ENCODE measurements at regions not wholly inside any gene's neighbourhood (a gene's known extent, or its start where the extent isn't known, plus 50 kb on each side); places are given as distances from the start of the nearest gene placed in this dataset.

DNA sequence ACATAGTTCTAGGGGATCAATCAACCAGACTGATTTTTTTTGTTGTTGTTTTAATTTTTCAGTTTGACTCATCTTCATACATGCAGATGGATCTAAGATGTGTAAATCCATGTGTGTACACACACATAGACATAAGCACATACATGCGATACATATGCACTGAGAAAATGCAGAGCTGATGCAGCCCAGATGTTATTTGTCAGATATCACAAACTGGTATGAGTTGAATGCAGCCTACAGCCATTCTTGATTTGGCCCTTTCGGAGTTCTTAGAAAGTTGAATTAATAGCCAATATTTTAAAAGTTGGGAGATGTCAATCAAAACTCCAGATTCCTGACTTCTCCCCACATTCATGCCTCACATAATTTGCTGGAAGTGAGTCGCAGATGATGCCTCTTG is 180.4 kb downstream of the SPATA18 start:
- no peak for DNase-seq (ENCODE audit: low read depth, low spot score)

DNA sequence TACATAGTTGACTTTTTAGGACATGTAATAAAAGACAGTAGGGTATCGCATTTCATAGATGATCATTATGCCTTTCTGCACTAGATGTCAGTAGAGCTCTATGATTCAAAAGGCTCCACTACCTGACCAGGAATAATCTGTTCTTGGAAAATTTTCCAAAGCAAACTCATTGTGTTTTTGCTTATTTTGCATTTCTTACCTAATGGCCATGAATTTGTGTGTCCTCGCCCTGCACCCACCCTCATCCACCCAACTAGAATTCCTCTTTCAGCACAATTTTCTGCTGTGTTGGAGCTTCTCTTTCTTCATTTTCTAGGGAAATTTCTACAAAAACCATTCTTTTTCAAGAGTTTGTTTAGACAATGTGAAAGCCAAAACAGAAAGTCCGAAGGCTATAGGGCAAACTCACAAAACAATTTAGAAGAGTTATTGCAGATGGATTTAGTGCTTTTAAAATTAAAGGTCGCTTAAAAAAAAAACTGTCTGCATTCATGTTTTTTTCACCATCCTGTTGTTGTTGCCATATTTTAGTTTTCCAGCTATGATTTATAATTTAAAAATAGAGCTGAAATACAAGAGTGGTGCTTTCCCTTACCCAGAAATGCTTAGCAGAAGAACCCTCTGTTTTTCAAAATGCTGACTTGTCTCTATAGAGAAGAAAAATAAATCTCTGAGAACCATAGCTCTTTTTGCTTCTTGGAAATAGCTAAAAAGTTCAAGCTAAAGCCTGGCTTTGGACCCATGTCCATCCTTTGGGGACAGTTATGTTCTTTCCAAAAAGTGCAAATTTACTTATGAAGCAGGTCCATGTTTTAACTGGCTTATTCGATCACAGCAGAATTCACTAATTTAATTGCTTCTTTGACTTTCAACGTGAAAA is 183.7 kb downstream of the SPATA18 start:
- DNase-seq (ENCODE audit: low read depth, low spot score), result no peak

DNA sequence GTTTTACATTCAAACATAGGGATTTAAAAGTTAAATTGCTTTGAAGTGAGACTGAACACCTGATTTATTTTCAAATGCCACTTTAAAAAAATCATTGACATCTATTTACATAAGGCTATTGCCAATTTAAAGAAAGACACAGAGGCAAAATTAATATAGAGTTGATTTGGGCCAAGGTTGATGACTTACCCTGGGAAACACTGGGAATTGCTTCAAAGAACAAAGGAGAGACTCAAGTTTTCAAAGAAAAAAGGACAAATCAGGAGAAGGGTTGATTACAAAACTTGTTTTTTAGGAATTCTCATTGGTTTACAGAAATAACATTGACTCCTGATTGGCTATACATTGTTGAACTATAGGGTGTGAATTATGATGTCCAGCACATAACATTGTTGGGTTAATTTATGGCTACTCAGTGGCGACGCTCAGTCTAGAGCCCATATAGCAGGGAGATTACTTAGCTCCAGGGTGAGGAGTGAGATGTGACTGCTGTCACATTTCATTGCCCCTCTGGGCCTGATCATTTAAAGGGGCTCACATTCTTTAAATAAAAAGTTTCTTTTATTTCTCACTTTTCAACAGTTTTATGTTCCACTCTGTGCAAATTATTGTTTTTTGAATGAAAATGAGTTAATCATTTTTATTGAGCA is 184.6 kb downstream of the SPATA18 start:
- no peak for DNase-seq (ENCODE audit: low read depth, low spot score)

DNA sequence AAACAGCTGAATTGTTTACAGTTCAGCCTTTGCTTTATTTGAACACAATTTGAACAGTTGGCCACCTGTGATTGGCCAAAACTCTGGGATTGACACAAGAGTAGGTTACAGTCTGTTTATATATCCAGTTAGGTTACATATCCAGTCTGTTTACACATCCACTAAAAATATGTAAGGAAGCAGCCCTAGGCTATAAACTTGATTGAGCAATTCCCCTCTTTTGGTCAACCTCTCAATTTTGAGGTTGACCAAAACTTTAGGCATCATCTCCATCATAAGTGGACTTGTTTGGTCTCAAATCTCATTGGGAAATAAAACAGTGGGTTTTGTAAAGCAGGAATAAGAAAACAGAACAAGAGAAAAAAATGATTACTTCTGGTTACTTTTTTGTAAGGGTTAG is 190.8 kb downstream of the SPATA18 start:
- no peak for DNase-seq (ENCODE audit: low read depth, low spot score)

DNA sequence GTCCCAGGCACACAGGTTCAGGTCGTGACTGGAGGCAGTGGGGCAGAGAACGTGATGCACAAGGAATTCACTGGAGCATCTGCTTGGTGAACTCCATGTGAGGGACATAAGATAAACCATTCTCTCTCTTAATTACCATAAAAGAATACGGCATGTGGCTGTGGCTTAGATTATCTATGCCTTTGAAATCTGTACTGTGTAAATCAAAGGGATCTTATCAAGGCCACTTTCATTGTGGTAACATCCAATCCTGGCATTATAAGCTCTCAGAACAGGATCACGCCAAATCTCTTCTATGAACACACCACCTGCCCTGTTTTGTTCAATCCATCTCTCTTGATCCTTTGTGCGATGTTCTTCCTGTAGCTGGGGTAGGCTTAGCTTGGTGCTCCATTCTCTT is 192.3 kb downstream of the SPATA18 start:
- no peak for DNase-seq (ENCODE audit: low read depth, low spot score)

DNA sequence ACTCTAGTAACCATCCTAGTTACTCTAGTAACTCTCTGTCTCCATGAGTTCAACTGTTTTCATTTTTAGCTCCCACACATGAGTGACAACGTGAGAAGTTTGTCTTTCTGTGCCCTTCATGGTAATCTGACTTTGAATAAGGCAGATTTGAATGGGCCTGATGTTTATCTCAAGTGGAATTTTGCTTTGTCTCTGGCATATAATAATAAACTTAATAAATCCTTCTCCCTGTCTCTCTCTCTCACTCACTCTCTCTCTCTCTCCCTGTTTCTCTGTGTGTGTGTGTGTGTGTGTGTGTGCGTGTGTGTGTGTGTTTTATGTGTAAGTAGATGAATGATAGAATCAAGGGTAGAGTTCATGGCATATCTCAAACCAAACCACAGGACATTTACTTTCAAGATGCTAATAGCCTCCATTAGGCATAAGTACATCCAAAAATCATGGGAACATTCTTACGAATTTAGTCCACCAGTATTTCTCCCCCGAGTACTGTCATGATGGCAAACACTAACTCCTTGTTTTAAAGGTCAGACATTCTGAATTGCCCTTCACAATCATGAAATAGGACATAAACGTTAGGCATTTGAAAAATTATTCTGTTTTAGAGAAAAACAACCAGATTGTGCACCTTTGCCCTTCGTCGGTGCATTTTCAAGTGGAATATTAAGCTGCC is 193.1 kb downstream of the SPATA18 start:
- no peak for DNase-seq (ENCODE audit: low read depth, low spot score)

DNA sequence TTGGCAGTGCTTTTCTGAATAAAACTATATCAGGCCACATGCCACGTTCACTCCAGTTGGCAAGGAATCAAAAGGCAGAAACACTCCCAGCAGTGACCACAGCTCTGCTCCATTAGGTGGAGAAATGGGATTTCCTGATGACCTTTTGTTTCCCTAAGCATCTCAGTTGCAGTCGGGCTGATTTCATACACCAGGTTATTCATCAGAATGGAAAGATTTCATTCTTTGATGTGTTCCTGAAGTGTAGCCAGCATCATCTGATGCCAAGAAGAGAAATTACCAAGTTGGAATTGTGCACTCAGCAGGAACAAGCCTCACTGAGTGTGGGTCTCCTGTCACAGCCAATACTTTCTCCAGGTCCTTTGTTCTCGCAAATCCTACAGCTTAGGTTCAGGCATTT is 193.7 kb downstream of the SPATA18 start:
- no peak for DNase-seq (ENCODE audit: low read depth, low spot score)

DNA sequence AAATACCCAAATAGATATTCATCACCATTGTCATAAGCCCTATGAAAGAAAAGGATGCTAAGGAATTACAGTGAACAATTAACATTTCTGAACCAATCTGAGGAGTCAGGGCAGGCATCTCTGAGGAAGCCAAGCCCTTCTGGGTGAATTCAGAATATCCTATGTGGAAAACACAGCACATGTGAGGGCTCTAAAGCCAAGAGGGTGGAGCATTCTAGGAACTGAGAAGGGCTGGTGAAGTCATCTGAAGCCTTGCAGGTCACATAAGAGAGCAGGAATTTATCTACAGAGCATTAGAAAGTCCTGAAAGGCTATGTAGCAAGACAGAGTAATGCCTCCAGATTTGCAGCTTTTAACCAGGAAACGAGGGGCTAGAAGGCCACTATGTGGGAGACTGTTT is 195.7 kb downstream of the SPATA18 start:
- no peak for DNase-seq (ENCODE audit: low read depth, low spot score)

DNA sequence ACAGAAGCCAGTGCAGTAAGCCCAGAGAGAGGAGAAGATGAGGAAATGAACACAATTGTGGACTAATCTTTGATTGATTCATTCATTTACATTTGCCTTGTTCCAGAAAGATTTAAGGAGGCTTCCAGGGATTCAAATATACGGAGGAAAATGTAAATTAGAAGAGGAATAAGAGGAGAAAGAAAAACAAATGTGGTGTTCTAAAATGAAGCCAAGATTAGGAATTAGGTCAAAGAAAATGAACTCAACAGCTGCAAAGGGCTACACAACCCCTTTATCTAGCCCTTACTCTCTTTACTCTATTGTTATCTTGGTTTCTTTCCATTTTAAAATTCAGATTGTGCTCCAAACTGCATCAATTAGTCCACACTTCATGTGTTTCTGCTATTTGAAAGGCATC is 196.8 kb downstream of the SPATA18 start:
- DNase-seq (ENCODE audit: low read depth, low spot score), result no peak

DNA sequence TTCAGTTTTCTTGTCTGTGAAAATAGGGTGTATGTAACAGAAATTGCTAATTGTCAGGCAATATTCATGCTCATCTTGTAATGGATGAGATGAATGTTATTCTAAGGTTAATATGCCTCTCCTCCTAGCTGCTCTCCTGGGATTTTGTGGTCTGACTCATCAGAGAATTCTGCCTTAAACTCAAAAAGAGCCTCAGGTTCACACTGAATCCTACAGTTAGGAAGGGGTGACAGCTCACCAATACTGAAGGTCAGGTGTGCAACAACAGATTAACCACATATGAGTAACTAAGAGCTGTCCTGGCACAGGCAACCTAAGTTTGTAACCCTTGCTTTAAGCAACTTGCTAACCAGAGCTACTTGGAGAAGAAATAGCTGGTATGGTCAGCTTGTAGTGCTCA is 197.7 kb downstream of the SPATA18 start:
- DNase-seq (ENCODE audit: low read depth, low spot score), result no peak

DNA sequence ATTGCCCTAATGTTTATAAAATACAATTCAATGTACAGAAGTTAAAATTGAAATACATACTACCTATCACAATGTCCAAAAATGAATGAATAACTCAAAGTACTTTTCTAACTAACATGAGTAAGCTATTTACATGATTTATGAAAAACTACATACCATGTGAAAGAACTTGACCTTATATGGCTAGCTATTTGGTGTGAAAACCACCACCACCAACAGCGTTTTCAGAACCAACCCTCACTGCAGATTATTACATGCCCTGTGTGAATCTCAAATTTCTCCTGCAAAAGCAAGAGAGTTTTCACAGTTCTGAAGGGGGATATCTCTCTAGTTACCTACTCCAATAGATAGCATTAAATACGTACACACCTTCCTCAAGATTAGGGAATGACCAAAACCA is 198.5 kb downstream of the SPATA18 start:
- no peak for DNase-seq (ENCODE audit: low read depth, low spot score)

DNA sequence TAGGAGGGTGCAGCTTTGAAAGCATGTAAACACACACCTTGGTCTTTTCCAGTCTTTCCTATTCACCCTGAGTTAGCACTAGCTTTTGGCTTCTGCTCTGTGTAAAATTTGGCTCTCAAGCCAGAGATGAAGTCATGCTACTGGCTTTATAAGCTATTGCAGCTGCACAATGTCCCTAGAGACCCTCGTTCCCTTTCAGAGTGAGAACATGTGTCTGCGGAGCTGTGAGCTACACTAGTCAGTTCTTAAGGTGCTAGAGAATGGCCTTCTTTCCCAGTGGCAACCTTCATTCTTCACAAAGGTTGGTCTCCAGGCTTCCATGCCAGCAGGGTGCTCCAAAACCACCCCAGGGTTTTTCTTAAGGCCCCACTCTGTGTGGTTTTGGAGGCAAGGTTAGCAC is 199.1 kb downstream of the SPATA18 start:
- DNase-seq (ENCODE audit: low read depth, low spot score), result no peak

DNA sequence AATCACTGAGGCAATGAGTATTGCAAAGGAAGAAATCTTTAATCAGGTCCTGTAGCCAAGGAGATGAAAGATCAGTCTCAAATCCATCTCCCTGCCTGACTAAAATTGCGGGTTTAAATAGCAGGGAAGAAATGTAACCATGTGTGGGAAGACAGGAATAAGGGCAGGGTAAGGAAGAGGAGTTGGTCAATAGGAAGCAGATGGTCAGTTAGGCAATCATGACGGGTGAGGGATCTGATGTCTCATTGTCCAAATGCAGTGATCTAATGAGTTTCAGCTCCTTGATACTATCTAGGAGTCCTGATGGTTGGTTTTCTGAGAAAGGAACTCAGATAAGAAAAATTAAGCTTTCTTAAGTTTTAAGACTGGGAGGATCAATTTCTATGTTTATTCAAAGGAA is 200.8 kb downstream of the SPATA18 start:
- no peak for DNase-seq (ENCODE audit: low read depth, low spot score)

DNA sequence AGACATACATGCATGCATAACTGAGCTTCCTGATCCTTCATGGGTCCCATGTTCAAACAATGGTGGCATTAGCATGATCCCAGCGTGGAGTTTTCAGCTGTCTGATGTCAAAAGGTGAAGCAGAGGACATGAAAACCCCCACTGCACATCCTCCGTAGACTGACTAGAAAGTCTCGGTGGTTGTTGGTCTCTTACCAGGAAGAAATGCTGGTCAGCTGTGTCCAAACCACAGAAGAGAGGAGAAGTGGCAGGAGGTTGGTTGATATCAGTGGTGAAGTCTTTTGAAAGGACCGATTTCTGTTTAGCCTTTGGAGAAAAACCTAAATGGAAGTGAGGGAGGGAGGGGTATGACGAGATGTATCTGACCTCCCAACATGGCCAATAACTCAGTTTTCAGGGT is 201.9 kb downstream of the SPATA18 start:
- DNase-seq (ENCODE audit: low read depth, low spot score), result no peak

DNA sequence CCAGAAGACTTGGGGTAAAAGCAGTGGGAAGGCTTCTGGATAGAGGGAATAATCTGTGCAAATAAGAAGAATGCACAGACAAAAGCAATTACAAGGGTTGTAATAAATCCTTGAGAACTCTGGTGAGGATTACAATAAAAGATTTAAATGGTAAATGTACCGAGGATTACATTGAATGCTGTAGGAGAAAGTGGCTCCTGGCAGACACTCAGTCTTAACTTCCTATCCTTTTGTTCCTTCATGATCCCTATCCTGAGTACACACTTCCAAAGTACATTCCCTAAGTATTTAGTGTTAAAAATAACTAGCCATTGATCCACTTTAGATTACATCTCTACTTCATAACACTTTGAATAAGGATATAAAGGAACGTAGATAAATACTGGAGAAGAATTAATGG is 205.4 kb downstream of the SPATA18 start:
- DNase-seq (ENCODE audit: low read depth, low spot score), result no peak

DNA sequence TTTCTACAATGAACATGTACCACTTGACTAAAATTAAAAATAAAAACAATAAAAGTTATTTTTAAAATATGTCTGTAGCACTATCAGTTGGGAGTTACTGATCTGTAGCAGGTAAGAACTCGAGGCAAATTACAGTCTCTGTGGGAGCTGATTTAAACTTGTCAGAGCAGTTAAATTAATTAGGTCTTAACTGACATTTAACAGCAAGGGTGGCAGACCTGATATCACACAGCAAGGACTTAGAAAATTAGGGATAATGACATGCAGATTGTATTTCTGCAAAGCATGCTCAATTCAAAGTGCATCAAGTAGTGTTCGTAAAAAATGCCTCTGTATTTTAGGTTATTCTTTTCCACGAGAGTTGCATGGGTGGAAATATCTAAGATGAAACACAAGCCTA is 208.9 kb downstream of the SPATA18 start:
- DNase-seq (ENCODE audit: low read depth, low spot score), result no peak

DNA sequence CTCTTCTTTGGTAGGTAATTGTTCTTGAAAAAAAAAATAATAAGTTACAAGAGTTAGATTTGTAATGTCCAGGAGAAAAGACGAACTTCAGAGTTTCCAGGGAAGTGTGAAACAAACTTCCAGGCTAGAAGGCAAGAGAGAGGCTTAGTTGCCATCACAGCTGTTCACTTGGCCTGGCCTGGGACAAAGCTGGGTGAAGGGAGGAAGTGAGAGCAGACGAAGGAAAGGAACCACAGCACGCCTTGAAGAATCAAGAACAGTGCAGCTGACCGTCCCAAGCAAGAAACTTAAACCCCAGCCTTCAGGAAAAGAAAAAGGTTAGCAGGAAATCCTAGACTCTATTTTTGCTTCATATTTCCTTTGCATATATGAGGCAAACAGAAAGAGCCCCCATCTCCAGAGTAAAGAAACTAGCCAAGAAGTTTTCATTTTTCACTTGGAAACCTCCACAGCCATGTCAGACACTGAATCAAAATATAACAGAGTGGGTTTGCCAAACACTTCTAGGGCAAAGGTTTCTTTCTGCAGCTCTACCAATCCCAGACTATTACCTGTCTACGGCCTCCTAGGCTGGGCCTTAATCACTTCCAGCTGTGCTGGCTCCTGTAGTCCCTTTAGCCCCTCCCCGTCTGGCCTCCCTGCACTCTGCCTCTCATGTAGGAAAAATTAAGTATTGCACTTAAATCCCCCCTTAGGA is 209.6 kb downstream of the SPATA18 start:
- DNase-seq (ENCODE audit: low read depth, low spot score), result no peak

DNA sequence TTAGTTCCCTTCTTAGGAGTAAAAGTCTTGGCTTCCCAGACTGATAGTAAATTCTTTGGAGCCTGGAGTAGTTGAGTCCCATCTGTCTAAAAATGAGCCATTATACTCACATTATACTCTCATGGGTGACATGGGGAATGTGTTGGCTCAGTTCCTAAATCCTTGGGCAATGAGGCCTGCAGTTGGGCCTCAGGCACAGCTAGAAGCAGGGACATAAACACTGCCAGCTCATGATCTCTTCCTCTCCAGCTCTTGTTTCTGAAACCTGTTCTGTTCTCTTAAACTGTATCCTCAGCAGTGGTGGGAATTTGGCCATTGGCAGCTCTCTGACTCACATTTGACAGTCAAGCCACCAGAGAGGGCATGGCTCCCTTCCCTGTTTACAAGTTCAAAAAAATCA is 212.5 kb downstream of the SPATA18 start:
- no peak for DNase-seq (ENCODE audit: low read depth, low spot score)

DNA sequence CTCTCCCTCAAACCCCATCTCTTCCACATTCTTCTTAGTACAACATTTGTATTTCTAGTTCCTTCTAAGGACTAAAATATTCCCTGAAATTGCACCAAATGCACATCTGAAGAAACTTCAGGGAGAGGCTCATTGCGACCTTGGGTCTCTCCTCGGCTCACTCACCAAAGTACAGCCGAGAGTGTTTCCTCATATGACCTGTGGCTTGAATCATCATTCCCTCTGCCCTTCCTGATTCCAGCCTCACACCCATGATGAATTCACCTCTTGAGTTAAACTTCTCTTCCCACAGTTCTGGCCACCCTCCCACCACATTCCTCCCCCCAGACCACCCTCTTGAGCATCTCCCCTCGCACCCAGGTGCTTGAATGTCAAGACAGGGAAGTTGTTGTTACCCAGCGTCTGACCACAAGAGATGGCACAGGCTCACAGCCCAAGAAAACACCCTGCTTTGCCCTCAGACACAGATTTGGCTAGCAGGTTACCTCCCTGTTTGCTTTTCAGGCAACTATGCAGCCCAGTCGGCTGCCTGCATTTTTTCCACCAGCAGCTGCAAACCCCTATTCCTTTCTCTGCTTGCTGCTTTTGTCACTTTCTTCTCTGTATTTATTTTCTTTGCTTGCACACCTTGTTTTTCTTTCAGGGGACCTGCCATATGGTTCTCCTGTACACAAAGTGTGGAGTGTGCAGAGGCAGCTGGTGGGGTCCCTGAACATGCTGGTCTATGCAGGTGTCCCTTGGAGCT is 214.8 kb downstream of the SPATA18 start:
- no peak for DNase-seq (ENCODE audit: low read depth, low spot score)

DNA sequence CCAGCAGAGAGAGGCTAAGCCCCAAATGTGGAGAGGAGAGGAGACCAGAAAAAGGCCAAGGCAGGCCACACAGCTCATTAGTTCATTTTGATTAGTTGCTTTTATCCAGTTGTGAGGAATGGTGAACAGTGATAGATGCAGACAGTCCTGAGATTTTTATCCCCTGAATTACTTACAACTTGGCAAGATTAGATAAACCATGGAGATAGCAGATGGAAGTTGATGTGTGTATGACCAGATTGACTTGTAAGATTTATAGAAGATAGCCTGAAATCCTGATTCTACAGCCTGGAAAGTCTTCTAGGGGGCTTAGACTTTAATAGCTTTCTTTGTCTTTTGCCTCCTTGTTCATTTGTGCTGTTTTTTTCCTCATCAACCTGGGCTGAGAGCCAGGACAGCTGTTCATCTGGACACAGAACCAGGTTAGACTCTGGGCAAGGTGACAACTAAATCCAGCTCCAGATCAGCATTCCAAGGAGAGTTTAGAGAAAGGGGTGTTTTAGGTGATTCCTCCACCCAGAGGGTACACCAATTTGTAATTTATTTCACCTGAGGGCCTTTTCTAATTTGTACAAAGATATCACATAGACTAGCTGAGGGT is 215.5 kb downstream of the SPATA18 start:
- no peak for DNase-seq (ENCODE audit: low read depth, low spot score)

DNA sequence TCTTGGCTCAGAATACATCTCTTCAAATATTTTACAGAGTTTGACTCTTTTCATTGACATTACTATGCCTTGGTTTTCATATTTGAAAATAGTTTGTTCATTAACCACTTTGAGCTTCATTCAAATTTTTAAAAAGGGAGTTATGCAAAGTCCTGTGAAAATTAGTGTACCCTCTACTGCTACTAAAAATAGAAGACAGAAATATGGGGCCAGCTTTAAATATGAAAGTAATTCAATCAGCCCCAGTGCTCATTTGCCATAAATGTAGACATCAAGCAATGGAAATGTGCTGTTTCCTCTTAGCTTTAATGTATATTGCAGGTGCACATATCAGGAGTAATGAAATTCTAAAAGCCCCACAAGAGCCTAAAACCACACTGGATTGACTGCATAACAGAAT is 218.7 kb downstream of the SPATA18 start:
- no peak for DNase-seq (ENCODE audit: low read depth, low spot score)
